22Rv1 (cell line): ENCODE measurements at regions not wholly inside any gene's neighbourhood (a gene's known extent, or its start where the extent isn't known, plus 50 kb on each side); places are given as distances from the start of the nearest gene placed in this dataset.

ENCODE experiments used
- H3K27ac ChIP-seq: fragments of 450-650 bp; 2 replicates; pipeline ENCODE4 v1.5.1; 2017
- CTCF ChIP-seq: fragments of 450-650 bp; IDR thresholded peaks from 2 replicates; pipeline ENCODE4 v1.5.1; 2017; ENCODE audit warnings: mild to moderate bottlenecking
- ZFX ChIP-seq: fragments of 450-650 bp; IDR thresholded peaks from 2 replicates; pipeline ENCODE4 v1.6.1; 2017; ENCODE audit warnings: antibody characterized with exemption, borderline replicate concordance

- no peak overlapping the region for H3K27ac ChIP-seq
- TF ChIP-seq CTCF: no peak
These were observed 144.2 kb downstream of the EDEM1 start for GRCh38 chr3:5331567-5332269.

GRCh38 chr3:5332270-5332956 is 144.9 kb downstream of the EDEM1 start:
- no peak overlapping the region for H3K27ac ChIP-seq
- no peak for TF ChIP-seq ZFX
- TF ChIP-seq CTCF: no peak

GRCh38 chr3:5339967-5340535 is 152.5 kb downstream of the EDEM1 start:
- TF ChIP-seq ZFX (no peak), CTCF (no peak)
- no peak overlapping the region for H3K27ac ChIP-seq

GRCh38 chr3:5341610-5342009 is 154.1 kb downstream of the EDEM1 start:
- TF ChIP-seq ZFX: no peak
- TF ChIP-seq CTCF: no peak
- H3K27ac ChIP-seq: no peak overlapping the region

GRCh38 chr3:5343459-5343858 is 156.0 kb downstream of the EDEM1 start:
- TF ChIP-seq ZFX (no peak), CTCF (no peak)

GRCh38 chr3:5344707-5345106 is 157.2 kb downstream of the EDEM1 start:
- no peak for TF ChIP-seq ZFX
- TF ChIP-seq CTCF: no peak
- no peak overlapping the region for H3K27ac ChIP-seq

More at GRCh38 chr3:5343459-5343858, 156.0 kb downstream of the EDEM1 start:
- no peak overlapping the region for H3K27ac ChIP-seq

GRCh38 chr3:5347486-5347885 is 160.0 kb downstream of the EDEM1 start:
- TF ChIP-seq CTCF: no peak
- no peak for TF ChIP-seq ZFX
- no peak overlapping the region for H3K27ac ChIP-seq
